GM23248 (cell line): ENCODE measurements at regions not wholly inside any gene's neighbourhood (a gene's known extent, or its start where the extent isn't known, plus 50 kb on each side); places are given as distances from the start of the nearest gene placed in this dataset.

Experiments used
- EZH2 ChIP-seq: fragments of 200-600 bp; sonication (generic); IDR thresholded peaks from 2 replicates; pipeline ENCODE4 v1.6.1; 2018; ENCODE audit warnings: antibody characterized with exemption, mild to moderate bottlenecking; ENCODE audit not compliant: insufficient read depth, poor library complexity, severe bottlenecking
- EZH2phosphoT487 ChIP-seq: fragments of 200-600 bp; sonication (generic); IDR thresholded peaks from 2 replicates; pipeline ENCODE4 v1.6.1; 2018; ENCODE audit warnings: antibody characterized with exemption, moderate library complexity, mild to moderate bottlenecking, low read depth; ENCODE audit not compliant: insufficient read depth

GRCh38 chr5:111636736-111637135 is 120.3 kb downstream of the NREP start:
- TF ChIP-seq EZH2phosphoT487, result no peak
- no peak for TF ChIP-seq EZH2
